ENCODE measurements at regions not wholly inside any gene's neighbourhood (a gene's known extent, or its start where the extent isn't known, plus 50 kb on each side); places are given as distances from the start of the nearest gene placed in this dataset.

DNA sequence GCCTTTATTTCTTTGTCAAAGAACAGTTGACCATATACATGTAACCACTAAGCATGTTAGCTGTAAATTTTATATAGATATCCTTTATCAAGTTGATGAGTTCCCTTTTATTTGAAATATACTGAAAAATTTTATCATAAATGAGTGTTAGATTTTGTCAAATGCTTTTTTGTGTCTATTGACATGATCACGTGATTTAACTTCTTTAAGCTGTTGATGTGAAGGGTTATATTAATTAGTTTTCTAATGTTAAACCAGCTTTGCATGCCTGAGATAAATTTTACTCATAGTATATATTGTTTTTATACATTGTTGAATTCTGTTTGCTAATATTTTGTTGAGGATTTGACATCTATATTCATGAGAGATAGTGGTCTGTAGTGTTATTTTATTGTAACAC, 241.9 kb upstream of the CDH20 start (continued):
- TF ChIP-seq BACH1 (IDR thresholded peaks at IDR 0.05; ENCODE audit: low read length) (no peak), FOSL1 (IDR thresholded peaks at IDR 0.05; ENCODE audit: insufficient read depth, low read depth, low read length) (no peak), YY1 (IDR thresholded peaks at IDR 0.05; ENCODE audit: low read depth, low read length) (no peak)

Measured in H1 (cell line).